HS-5 (cell line): ENCODE measurements at regions not wholly inside any gene's neighbourhood (a gene's known extent, or its start where the extent isn't known, plus 50 kb on each side); places are given as distances from the start of the nearest gene placed in this dataset.

Experiments
- DNase-seq: peaks from one replicate; pipeline ENCODE4 v3.0.0-alpha.2; 2012; ENCODE audit warnings: low read depth

GRCh38 chr14:22097586-22098292 is 424.1 kb upstream of the OR4E1 start:
- no peak for DNase-seq

GRCh38 chr14:22097072-22097471 is 423.5 kb upstream of the OR4E1 start:
- DNase-seq, result no peak

- DNase-seq, result no peak
Observed at GRCh38 chr14:22096514-22096895, 422.9 kb upstream of the OR4E1 start.

GRCh38 chr14:22095860-22096513 is 422.4 kb upstream of the OR4E1 start:
- no peak for DNase-seq

GRCh38 chr14:22089940-22090339 is 416.3 kb upstream of the OR4E1 start:
- no peak for DNase-seq

- DNase-seq, result no peak
Observed at GRCh38 chr14:22088614-22089342, 415.2 kb upstream of the OR4E1 start.

- no peak for DNase-seq
Observed at GRCh38 chr14:22086131-22086530, 412.5 kb upstream of the OR4E1 start.

- peak; percentile 16 for DNase-seq
Observed at GRCh38 chr14:22084393-22085281, 411.0 kb upstream of the OR4E1 start.

- DNase-seq, result no peak
Observed at GRCh38 chr14:22081337-22081736, 407.7 kb upstream of the OR4E1 start.

- DNase-seq, result no peak
Observed at GRCh38 chr14:22079766-22080165, 406.1 kb upstream of the OR4E1 start.

GRCh38 chr14:22073801-22074200 is 400.2 kb upstream of the OR4E1 start:
- DNase-seq, result no peak

- DNase-seq, result no peak
Observed at GRCh38 chr14:22071006-22071405, 397.4 kb upstream of the OR4E1 start.

GRCh38 chr14:22070119-22070982 is 396.7 kb upstream of the OR4E1 start:
- no peak for DNase-seq

GRCh38 chr14:22065347-22065746 is 391.7 kb upstream of the OR4E1 start:
- DNase-seq, result no peak

- no peak for DNase-seq
Observed at GRCh38 chr14:22059201-22059600, 385.6 kb upstream of the OR4E1 start.

- DNase-seq, result no peak
Observed at GRCh38 chr14:22052795-22053194, 379.2 kb upstream of the OR4E1 start.

GRCh38 chr14:22047115-22047514 is 373.5 kb upstream of the OR4E1 start:
- no peak for DNase-seq

GRCh38 chr14:22046063-22046462 is 372.4 kb upstream of the OR4E1 start:
- DNase-seq, result no peak

- DNase-seq, result no peak
Observed at GRCh38 chr14:22044193-22044592, 370.6 kb upstream of the OR4E1 start.

GRCh38 chr14:22040781-22041125 is 367.1 kb upstream of the OR4E1 start:
- no peak for DNase-seq
